Heart right ventricle (tissue), 16 donors: ENCODE measurements at regions not wholly inside any gene's neighbourhood (a gene's known extent, or its start where the extent isn't known, plus 50 kb on each side); places are given as distances from the start of the nearest gene placed in this dataset.

Experiments
- ATAC-seq, 8 donors: fragments of 200-7000 bp; cut with Tn5 transposase; one replicate each; pipeline ENCODE4 v1.9.1; 2020; ENCODE audit warnings: mild to moderate bottlenecking in 8 of 8, moderate library complexity in 8 of 8, moderate number of reproducible peaks in 1 of 8
- DNase-seq, 2 donors: peaks; one replicate each; pipeline ENCODE4 v3.0.0-alpha.2; 2020
- H3K27ac ChIP-seq, 10 donors: fragments of 200-600 bp; sonication (generic) in 2 of 10; one replicate each; pipeline versions ENCODE4 v1.5.0 to v1.8.0; 2020 to 2022; ENCODE audit warnings: mild to moderate bottlenecking in 3 of 10
- H3K27me3 ChIP-seq, 7 donors: fragments of 200-600 bp; one replicate each; pipeline ENCODE4 v1.8.0; 2021 to 2022; ENCODE audit warnings: mild to moderate bottlenecking in 2 of 7
- H3K36me3 ChIP-seq, 9 donors: fragments of 200-600 bp; sonication (generic) in 1 of 9; one replicate each; pipeline versions ENCODE4 v1.5.0 to v1.8.0; 2020 to 2022; ENCODE audit warnings: mild to moderate bottlenecking in 2 of 9
- H3K4me1 ChIP-seq, 9 donors: fragments of 200-600 bp; sonication (generic) in 1 of 9; one replicate each; pipeline versions ENCODE4 v1.5.0 to v1.8.0; 2020 to 2022; ENCODE audit warnings: mild to moderate bottlenecking in 4 of 9
- H3K4me3 ChIP-seq, 10 donors: fragments of 200-600 bp; sonication (generic) in 2 of 10; one replicate each; pipeline versions ENCODE4 v1.5.0 to v1.8.0; 2020 to 2022; ENCODE audit warnings: mild to moderate bottlenecking in 7 of 10, moderate library complexity in 2 of 10
- H3K9me3 ChIP-seq, 11 donors: fragments of 200-600 bp in 10 of 11; sonication (generic) in 2 of 11; one replicate each; pipeline versions ENCODE4 v1.5.0 to v1.8.0; 2013 to 2022; ENCODE audit warnings: mild to moderate bottlenecking in 2 of 11, control low read depth in 1 of 11, moderate library complexity in 1 of 11
- CTCF ChIP-seq, 9 donors: fragments of 200-600 bp; sonication (generic) in 2 of 9; IDR thresholded peaks; one replicate each; pipeline versions ENCODE4 v1.5.0 to v1.8.0; 2021 to 2022; ENCODE audit warnings: antibody characterized with exemption in 9 of 9, mild to moderate bottlenecking in 5 of 9, moderate library complexity in 1 of 9
- WGBS, 2 donors: extraction: QIAGEN DNeasy Blood & Tissue Kit; methylation state at CpG; one replicate each; pipeline ENCODE4 v1.1.7; 2013; ENCODE audit warnings: inconsistent platforms in 1 of 2; 5-methylcytosine and 5-hydroxymethylcytosine counted together
- intact Hi-C, 10 donors: fragments of 100-400 bp; cut with DNase I; formaldehyde crosslinking; loops; one replicate each; pipeline versions ENCODE4 v1.11.1 to v1.14.2; 2022
- donor health status: Arrhythmogenic right ventricular cardiomyopathy.
- donor health status: ischemic (EF 13 %, LVEDD 7.1; RV severe dilation, severe dysfunction).
- donor health status: healthy with polysubstance abuse.
- donor health status: DM: no; HTN: yes; CAD: no.
- donor health status: DM: no; HTN: no; CAD: no.
- donor health status: ischemic (EF 25% LVEDD 6.9; RV normal size, moderate dysfunction).
- donor health status: ischemic (EF 25% LVEDD 5.7; RV mildly dilated, moderate dysfunction).
- donor health status: healthy.
- donor health status: DM: yes; HTN: yes; CAD: no.
- donor health status: Ischemic cardiomyopathy.
- donor health status: ischemic (EF 35%, LVEDD 5.7; RV mildly dilated, moderate dysfunction).
- donor health status: nonischemic (EF 11% LVEDD 7.7; RV severe dilation, severe dysfunction).
- donor health status: DM: yes; HTN: yes; CAD: no.
- donor health status: PGD.
- donor health status: ischemic (EF 29% LVEDD 5.4; RV normal size, mild dysfunction).
- donor health status: nonischemic (EF 23%, LVEDD 6.1; RV moderate dilation, normal function).

- DNase-seq = no peak
- no peak for TF ChIP-seq CTCF (IDR thresholded peaks at IDR 0.05)
Measured at GRCh38 chr5:20041326-20042274, 53.6 kb upstream of the CDH18 start.

GRCh38 chr5:20040901-20041300 lies 52.9 kb upstream of the CDH18 start:
- Histone ChIP-seq H3K9me3 (peaks cover 0 to 37% (median 0%) of the 10 kb centered on the region in 11 donors), H3K27ac (no peak overlapping the region), H3K4me3 (no peak overlapping the region), H3K4me1 (no peaks in the 10 kb centered on the region), H3K36me3 (no peaks in the 10 kb centered on the region), H3K27me3 (no peaks in the 10 kb centered on the region)
- DNase-seq (no peak), ATAC-seq (no peak)
- intact Hi-C loops = no loop called here
- TF ChIP-seq CTCF (IDR thresholded peaks at IDR 0.05) = no peak
- 87 to 92% methylated on average over 4 of the region's 4 CpGs for WGBS, 2 donors

More at GRCh38 chr5:20041326-20042274, 53.6 kb upstream of the CDH18 start:
- H3K4me3 ChIP-seq = no peak overlapping the region
- no peaks in the 10 kb centered on the region for H3K36me3 ChIP-seq
- no peaks in the 10 kb centered on the region for H3K4me1 ChIP-seq
- no peak for ATAC-seq
- peaks cover 0 to 30% (median 0%) of the 10 kb centered on the region in 11 donors for H3K9me3 ChIP-seq
- intact Hi-C loops = no loop called here
- no peak overlapping the region for H3K27ac ChIP-seq
- 47 to 56% methylated on average over 6 of the region's 6 CpGs for WGBS, 2 donors
- no peaks in the 10 kb centered on the region for H3K27me3 ChIP-seq
